ENCODE measurements at regions not wholly inside any gene's neighbourhood (a gene's known extent, or its start where the extent isn't known, plus 50 kb on each side); places are given as distances from the start of the nearest gene placed in this dataset.

GRCh38 chr9:87086221-87086818 is 139.0 kb upstream of the GAS1 start:
- no peak for DNase-seq

DNA sequence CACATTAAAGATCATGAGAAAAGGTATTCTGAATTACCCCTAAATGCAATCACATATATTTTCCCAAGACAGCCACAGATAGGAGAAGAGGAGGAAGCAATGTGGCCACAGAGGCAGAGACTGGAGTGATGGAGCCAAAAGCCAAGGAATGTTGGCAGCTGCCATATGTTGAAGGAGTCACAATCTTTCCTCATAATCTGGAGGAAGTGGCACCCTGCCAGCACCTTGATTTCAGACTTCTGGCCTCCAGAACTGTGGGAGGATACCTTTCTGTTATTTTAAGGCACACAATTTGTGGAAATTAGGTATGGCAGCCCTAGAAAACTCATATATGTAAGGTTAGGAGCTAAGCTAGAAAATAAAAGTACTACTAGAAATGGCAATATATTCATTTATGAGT is 139.9 kb upstream of the GAS1 start:
- no peak for DNase-seq

DNA sequence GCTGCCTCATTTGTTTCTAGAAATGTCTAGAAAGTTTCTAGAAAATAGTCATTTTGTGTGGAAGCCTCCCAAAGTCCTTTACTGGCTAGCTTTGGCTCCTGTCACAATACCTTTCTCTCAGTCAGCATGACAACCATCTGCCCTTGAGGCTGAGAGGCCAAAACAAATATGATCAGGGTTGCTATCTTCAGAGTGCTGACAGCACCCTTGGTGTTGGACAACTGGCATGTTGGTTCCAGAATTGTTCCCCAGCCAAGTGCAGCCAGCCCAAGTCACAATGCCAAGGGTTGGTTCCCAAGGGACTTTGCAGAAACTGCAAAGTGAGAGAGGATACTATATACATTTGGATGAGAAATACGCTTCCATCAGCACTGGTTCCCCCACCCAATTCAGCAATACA is 140.9 kb upstream of the GAS1 start:
- no peak for DNase-seq

DNA sequence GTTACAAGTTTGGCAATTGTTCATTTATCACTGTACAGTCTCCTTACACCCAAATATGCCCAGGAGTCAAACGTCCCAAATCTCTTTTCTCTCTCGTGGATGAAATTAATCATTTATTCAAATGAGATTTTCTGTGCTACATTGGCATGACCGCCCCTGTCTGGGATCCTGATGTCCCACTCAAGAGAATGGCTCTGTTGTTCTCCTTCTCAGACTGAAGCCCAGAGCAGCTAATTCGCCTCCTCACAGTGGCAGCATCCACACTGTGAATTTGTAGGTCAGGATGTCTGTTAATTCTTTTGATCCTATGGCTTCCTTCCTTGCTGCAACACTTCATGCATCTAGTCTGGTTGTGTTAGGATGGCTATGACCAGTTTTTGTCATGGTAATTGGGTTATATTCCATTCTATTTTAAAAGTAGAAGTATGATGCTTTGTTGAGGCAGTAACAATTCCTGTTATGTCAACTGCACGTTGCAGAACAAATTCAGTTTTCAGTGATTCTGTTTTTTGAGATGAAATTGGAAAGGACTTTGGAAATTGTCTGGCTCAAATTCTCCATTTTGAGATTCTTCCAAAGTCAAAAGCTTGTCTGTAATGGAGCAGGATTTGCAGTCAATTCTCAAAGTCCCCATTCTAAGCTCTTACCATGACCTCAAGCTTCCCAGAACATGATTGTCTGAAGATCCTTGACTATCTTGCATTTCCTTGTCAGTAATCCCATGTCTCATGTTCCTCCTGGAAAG is 141.5 kb upstream of the GAS1 start:
- DNase-seq: no peak

- DNase-seq: no peak
Observed at GRCh38 chr9:87089506-87089905, 142.2 kb upstream of the GAS1 start.

GRCh38 chr9:87089929-87090328 is 142.6 kb upstream of the GAS1 start:
- no peak for DNase-seq

DNA sequence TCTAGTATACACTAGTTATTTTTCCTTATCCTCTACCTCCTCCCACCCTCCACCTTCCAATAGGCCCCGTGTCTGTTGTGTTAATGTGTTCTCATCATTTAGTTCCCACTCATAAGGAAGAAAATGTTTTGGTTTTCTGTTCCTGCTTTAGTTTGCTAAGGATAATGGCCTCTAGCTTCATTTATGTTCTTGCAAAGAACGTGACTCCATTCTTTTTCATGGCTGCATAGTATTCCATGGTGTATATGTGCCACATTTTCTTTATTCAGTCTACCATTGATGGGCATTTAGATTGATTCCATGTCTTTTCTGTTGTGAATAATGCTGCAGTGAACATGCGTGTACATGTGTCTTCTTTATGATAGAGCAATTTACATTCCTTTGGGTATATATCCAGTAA is 146.5 kb upstream of the GAS1 start:
- no peak for DNase-seq

GRCh38 chr9:87095951-87096350 is 148.6 kb upstream of the GAS1 start:
- DNase-seq: no peak

DNA sequence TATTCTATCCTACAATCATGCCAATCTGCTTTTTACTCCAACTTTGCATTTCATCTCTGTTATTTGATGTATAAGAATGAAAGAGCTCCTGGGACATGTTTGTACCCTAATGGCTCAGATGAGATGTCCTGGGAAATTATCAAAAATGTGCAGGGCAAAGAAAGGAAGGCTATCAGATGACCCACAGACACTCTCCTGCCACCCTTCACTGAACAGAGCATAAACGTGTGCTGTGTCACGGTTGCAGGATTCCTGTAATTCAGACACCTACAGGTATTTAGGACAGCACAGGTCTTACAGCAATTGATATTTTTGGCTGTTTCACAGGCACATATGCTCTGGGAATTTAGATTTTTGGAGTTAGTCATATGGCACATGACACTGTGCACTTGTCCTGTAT is 149.2 kb upstream of the GAS1 start:
- no peak for DNase-seq

- no peak for DNase-seq
Observed at GRCh38 chr9:87097238-87097637, 149.9 kb upstream of the GAS1 start.

- no peak for DNase-seq
Observed at GRCh38 chr9:87099407-87099806, 152.1 kb upstream of the GAS1 start.

- DNase-seq: no peak
Observed at GRCh38 chr9:87100001-87100400, 152.7 kb upstream of the GAS1 start.

GRCh38 chr9:87102126-87102525 is 154.8 kb upstream of the GAS1 start:
- DNase-seq: no peak

DNA sequence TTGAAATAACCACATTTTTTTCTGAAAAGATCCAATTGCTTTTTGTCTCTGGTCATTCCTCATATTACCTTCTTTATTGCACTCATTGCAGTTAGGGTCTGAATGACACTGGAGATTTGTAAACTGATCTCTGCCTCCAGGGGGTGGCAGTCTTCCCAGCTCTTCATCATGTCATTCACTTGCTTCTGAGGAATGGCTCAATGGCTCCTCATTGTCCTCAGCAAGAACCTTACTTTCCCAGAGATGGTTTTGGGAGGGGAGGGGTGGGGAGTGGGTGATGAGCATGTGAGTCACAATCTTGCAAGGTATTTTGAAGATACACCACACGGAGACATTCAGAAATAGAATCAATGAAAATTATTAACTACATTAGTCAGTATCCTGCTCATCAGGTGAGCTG is 159.8 kb upstream of the GAS1 start:
- no peak for DNase-seq

GRCh38 chr9:87108661-87109060 is 161.4 kb upstream of the GAS1 start:
- DNase-seq: no peak

GRCh38 chr9:87109231-87109631 is 161.9 kb upstream of the GAS1 start:
- no peak for DNase-seq

- DNase-seq: no peak
Observed at GRCh38 chr9:87109851-87110250, 162.5 kb upstream of the GAS1 start.

GRCh38 chr9:87111010-87111409 is 163.7 kb upstream of the GAS1 start:
- no peak for DNase-seq

DNA sequence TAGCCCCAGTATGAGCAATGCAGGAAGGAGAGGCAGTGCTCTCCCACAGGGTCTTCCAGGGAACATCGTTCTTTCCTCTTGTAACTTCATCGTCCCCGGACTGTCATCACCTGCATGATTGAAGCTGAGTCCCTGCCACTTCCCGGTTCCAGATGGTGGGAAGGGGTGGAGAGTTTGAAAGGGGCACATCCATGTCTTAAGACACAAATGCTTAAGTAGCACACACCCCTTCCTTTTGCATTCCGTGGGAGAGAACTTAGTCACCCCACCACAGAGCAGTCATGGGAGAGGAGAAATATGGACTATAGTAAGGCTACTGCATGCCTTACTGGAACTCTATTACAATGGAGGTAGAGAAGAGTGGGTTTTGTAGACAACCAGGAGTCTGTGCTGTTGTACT is 165.3 kb upstream of the GAS1 start:
- no peak for DNase-seq

DNA sequence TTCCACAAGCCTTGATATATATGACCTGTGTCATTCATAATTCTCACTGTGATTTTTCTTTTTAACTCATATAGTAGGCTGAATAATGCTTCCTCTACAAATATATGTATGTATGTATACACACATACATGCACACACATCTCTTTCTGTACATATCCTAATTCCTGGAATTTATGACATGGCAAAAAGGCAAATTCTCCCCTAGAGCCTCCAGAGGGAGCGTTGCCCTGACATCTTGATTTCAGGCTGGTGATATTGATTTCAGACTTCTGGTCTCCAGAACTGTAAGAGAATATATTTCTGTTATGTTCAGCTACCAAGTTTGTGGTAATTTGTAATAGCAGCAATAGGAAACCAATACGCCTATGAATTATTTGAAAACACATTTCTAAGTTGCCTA is 166.6 kb upstream of the GAS1 start:
- DNase-seq: no peak

DNA sequence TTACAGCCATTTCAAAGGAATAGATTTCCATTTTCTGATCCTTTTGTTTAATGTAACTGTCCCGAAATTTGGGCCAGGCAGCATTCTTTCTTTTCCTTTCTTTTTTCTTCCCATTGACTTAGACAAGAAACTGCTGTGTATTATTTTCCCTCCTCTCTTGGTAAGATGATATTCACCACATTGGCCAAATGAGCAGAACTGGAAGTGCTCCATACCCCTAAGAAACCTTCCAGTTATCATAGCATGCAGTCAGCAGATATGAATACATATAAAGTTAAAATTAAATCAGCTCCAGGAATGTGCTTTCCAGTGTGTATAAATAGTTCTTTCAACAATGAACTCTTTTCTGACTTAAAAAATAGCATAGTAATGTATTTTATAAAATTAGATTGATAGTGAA is 168.5 kb upstream of the GAS1 start:
- DNase-seq: no peak

DNA sequence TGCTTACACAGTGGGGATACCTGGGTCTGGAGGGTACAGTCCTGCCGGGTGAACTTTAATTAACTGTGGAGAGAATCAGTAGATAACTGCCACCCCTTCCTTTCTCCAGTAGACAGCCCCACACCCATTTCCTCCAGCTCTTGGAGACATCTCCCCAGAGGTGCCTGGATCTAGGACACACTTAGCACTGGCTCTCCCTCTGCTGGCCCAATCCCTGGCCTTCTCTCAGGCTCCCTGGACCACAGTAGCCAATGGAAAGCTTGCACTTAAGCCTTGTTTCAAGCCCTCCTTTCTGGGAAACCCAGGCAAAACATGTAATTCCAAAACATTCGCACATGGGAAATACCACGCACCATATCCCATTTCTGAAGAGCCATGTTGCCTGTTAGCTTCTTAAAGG is 169.2 kb upstream of the GAS1 start:
- DNase-seq: no peak

GRCh38 chr9:87118594-87118993 is 171.3 kb upstream of the GAS1 start:
- DNase-seq: no peak

GRCh38 chr9:87119328-87119881 is 172.1 kb upstream of the GAS1 start:
- DNase-seq: no peak

DNA sequence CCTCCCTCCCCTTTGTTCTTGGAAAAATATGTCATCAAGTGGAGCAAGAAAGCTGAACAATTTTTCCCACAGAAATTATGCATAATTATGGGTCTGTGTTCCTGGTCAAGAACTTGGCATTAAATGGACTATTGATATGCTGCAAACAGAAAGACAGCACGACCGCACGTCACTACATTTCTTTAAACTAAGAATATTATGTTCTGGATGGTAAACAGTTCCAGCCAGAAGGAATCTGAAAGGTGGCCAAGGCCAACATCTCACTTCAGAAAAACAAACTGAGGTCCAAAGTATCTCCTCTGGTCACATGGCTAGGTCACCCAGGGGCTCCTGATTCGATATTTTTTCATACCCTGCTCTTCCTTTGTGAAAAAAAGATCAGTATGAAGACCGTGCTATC is 173.3 kb upstream of the GAS1 start:
- no peak for DNase-seq
